HUES6 (cell line): ENCODE measurements at regions not wholly inside any gene's neighbourhood (a gene's known extent, or its start where the extent isn't known, plus 50 kb on each side); places are given as distances from the start of the nearest gene placed in this dataset.

Experiments used
- H3K27ac ChIP-seq: 2 replicates; pipeline ENCODE4 v1.7.0; 2013; ENCODE audit warnings: low read depth, mild to moderate bottlenecking, low read length, inconsistent platforms
- H3K27me3 ChIP-seq: 2 replicates; pipeline ENCODE4 v1.6.1; 2013; ENCODE audit warnings: low read length; ENCODE audit not compliant: control insufficient read depth, insufficient read depth
- H3K36me3 ChIP-seq: 2 replicates; pipeline ENCODE4 v1.6.1; 2013; ENCODE audit warnings: low read length; ENCODE audit not compliant: control insufficient read depth, insufficient read depth
- H3K4me1 ChIP-seq: 2 replicates; pipeline ENCODE4 v1.6.1; 2013; ENCODE audit warnings: low read length; ENCODE audit not compliant: control insufficient read depth, insufficient read depth
- H3K4me3 ChIP-seq: 2 replicates; pipeline ENCODE4 v1.5.1; 2013; ENCODE audit warnings: low read depth, low read length
- H3K9ac ChIP-seq: one replicate; pipeline ENCODE4 v1.6.1; 2013; ENCODE audit warnings: mild to moderate bottlenecking, low read length
- H3K9me3 ChIP-seq: 2 replicates; pipeline ENCODE4 v1.6.1; 2013; ENCODE audit warnings: low read depth, low read length; ENCODE audit not compliant: control insufficient read depth, insufficient read depth

DNA sequence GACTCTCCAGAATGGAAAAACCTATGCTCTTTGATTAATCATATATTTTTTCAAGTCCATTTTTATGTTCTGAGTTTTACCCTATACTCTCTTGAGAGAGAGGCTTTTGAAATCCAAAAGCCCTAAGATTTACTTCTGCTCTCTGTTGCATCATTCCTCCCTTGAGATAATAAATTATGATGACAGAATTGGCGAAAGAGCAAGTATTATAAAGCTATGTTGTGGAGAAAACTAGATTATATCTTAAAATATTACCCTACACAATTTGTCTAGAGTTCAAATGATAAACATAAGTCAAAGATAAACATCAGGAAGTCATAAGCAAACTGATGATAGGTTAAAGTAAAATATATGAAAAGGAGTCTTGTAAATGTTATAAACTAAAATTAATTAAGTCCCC, 293.4 kb upstream of the MME start:
- Histone ChIP-seq H3K27ac (no peak overlapping the region), H3K9ac (no peak overlapping the region), H3K4me3 (no peak overlapping the region), H3K27me3 (no peaks in the 10 kb centered on the region), H3K36me3 (no peaks in the 10 kb centered on the region), H3K4me1 (no peaks in the 10 kb centered on the region), H3K9me3 (no peaks in the 10 kb centered on the region)

DNA sequence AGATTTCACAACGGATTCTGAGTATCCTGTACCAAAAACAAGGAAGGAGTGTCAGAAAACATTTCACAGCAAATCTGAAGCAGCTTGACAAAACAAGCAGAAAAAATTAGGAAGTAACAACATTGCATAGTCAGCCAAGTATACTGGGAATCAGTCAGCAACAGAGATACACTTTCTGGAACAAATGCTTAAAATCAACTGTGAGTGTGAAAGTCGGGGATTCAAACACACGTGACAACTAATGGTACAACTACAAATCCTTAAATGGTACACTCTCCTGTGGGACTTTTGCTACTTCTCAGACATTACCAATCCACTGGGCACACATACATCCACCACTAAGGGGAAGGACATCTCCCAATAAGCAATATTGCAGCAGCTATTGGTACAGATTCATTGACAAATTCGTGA, 296.6 kb upstream of the MME start:
- H3K9ac ChIP-seq = no peak overlapping the region
- no peaks in the 10 kb centered on the region for H3K9me3 ChIP-seq
- H3K27me3 ChIP-seq = no peaks in the 10 kb centered on the region
- H3K4me1 ChIP-seq = no peaks in the 10 kb centered on the region
- no peaks in the 10 kb centered on the region for H3K36me3 ChIP-seq
- no peak overlapping the region for H3K27ac ChIP-seq
- H3K4me3 ChIP-seq = no peak overlapping the region

DNA sequence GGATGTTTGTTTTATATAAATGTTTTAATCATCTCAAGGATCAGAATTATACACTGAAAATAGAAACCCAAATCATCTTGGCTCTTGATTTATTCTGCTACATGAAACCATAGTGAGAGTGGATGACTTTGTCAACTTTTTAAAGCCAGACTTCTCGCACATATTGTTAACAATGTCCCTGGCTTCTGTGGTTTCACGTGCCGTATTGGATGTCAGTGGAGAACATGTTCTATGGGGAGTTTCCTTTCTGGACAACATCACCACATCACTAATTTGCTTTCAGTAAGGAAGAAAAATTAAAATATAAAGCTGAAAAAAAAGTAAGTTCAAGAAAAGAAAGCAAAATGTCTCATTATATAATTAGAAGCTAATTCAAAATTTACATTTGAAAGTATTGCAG, 297.1 kb upstream of the MME start:
- no peaks in the 10 kb centered on the region for H3K9me3 ChIP-seq
- no peak overlapping the region for H3K4me3 ChIP-seq
- no peaks in the 10 kb centered on the region for H3K36me3 ChIP-seq
- H3K4me1 ChIP-seq = no peaks in the 10 kb centered on the region
- no peak overlapping the region for H3K9ac ChIP-seq
- no peak overlapping the region for H3K27ac ChIP-seq
- H3K27me3 ChIP-seq = no peaks in the 10 kb centered on the region

DNA sequence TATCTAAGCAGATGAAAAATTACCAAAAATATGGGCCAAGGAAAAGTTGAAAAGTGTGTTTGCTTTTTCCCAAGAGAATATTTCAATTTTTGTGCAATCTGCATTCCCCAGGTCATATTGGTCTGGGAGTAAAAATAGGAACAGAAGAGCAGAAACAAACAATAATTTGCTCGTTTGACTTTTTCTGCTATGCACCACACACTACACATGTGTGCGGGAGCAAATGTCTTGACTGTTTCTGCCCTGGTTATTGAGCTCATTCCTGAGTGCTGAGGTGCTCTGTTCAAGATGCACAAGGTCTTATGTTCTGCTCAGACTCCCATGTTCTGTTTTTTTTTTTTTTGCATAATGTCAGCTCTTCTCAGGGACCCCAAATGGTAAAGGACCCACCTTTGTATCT, 298.0 kb upstream of the MME start:
- Histone ChIP-seq H3K9ac (no peak overlapping the region), H3K4me3 (no peak overlapping the region), H3K9me3 (no peaks in the 10 kb centered on the region), H3K36me3 (no peaks in the 10 kb centered on the region), H3K27me3 (no peaks in the 10 kb centered on the region), H3K27ac (no peak overlapping the region), H3K4me1 (no peaks in the 10 kb centered on the region)

DNA sequence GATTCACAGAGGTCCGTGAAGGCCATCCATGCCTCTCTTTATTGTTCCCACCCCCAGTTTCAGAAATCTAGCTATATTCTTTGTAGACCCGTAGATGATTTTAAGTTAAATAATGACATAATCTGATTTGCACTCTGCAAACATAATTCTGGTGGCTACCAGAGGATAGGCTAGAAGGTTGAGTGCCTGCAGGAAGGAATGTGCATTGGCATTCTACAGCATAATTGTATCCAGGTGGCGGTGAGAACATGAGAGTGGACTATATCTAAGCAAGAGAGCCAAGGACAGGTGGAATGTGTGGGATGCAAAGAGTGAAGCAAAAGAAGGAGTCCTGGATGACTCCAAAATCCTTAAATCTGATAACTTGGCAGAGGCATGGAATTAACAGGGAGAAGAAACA, 298.5 kb upstream of the MME start:
- H3K36me3 ChIP-seq = no peaks in the 10 kb centered on the region
- no peak overlapping the region for H3K9ac ChIP-seq
- H3K9me3 ChIP-seq = no peaks in the 10 kb centered on the region
- no peak overlapping the region for H3K27ac ChIP-seq
- no peaks in the 10 kb centered on the region; the same call in 1 of the 2 replicates for H3K4me1 ChIP-seq
- H3K4me3 ChIP-seq = no peak overlapping the region
- no peaks in the 10 kb centered on the region for H3K27me3 ChIP-seq

DNA sequence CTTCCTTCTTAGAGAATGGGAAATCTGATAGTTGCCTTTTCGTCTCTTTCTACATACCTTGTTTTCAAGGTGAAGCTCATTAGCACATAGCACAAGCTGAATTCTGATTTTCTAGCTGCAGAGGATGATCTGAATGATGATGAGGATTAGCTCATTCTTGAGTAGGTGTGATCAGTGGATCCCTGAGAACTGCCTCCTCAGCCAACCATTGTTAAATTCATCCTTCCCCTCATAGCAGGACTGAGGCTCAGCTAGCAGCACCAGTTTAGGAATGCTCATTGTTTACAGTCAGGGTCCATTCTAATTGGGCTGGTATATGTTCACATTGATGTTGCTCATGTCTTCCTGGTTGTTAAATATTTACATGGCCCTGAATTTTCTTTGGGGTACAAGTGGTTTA, 299.9 kb upstream of the MME start:
- Histone ChIP-seq H3K36me3 (no peaks in the 10 kb centered on the region), H3K4me1 (peaks cover 5% of the 10 kb centered on the region), H3K27ac (no peak overlapping the region), H3K9ac (no peak overlapping the region), H3K4me3 (no peak overlapping the region), H3K27me3 (no peaks in the 10 kb centered on the region), H3K9me3 (no peaks in the 10 kb centered on the region)

DNA sequence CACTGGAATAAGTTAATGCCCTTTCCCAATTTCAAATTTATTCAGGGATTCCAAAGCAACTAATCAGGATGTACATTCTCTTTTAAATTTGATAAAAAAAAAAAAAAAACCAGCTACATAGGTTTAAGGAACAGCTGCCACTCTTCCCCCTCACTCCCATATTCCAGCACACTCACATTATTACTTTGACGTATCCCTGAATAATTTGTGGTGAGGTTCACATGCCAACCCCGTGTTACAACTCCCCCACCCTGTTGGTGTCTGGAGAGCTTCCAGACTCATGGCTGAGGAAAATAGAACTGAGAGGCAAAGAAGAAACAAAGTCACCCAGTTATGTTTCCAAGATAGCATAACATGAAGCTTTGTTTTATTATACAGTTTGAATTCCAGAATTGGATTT, 300.5 kb upstream of the MME start:
- Histone ChIP-seq H3K4me3 (no peak overlapping the region), H3K9ac (no peak overlapping the region), H3K4me1 (peaks cover 5% of the 10 kb centered on the region), H3K9me3 (no peaks in the 10 kb centered on the region), H3K27me3 (no peaks in the 10 kb centered on the region), H3K36me3 (no peaks in the 10 kb centered on the region), H3K27ac (no peak overlapping the region)

DNA sequence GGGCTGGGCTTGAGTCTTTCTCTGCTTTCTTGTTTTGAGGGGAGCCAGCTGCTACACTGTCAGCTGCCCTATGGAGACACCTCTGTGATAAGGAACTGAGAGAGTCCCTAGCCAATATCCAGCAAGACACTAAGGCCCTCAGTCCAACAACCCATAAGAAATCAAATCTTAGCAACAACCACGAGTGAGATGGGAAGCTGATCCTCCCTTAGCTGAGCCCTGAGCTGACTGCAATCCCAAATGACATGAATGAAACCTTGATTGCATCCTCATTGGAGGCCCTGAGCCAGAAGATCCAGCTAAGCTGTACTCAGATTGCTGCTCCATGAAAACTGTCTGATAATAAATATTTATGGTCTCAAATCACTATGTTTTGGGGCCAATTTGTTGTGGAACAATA, 302.1 kb upstream of the MME start:
- Histone ChIP-seq H3K4me1 (peaks cover 5% of the 10 kb centered on the region), H3K36me3 (no peaks in the 10 kb centered on the region), H3K27ac (no peak overlapping the region), H3K4me3 (no peak overlapping the region), H3K9me3 (no peaks in the 10 kb centered on the region), H3K9ac (no peak overlapping the region), H3K27me3 (no peaks in the 10 kb centered on the region)

DNA sequence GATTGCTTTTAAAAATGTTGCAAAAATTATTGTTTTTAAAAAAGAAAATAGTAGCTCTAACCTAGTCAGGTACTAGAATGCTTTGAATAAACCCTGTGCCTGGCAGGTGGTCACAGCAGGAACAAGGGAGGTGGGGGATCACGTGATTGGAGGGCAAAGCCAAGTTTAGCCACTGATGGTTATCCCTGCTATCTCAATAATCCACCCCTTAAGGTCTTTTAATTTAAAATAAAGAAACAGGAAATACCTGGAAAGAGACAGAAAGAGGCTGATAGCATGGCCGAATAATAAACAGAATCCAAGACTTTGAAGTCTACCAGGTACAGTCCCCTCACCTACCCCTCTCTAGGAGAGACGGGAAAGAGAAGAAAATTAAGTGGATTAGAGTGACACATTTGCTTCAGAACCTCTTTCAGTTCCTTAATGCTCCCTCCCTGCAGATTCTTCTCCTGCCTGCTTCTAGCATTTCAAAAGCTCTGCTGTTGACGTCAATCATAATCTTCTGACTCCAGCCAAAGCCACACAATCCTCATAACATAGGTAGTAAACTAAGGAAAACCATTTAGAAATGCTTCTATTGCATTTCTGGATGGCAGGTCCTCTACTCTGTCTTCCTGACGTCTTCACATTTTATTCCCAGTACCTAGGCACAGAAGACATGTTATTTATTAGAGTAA, 303.4 kb upstream of the MME start:
- H3K36me3 ChIP-seq = no peaks in the 10 kb centered on the region
- no peak overlapping the region for H3K4me3 ChIP-seq
- H3K27ac ChIP-seq = no peak overlapping the region
- no peak overlapping the region for H3K9ac ChIP-seq
- no peaks in the 10 kb centered on the region for H3K27me3 ChIP-seq
- H3K9me3 ChIP-seq = no peaks in the 10 kb centered on the region
- H3K4me1 ChIP-seq = peaks cover 5% of the 10 kb centered on the region

DNA sequence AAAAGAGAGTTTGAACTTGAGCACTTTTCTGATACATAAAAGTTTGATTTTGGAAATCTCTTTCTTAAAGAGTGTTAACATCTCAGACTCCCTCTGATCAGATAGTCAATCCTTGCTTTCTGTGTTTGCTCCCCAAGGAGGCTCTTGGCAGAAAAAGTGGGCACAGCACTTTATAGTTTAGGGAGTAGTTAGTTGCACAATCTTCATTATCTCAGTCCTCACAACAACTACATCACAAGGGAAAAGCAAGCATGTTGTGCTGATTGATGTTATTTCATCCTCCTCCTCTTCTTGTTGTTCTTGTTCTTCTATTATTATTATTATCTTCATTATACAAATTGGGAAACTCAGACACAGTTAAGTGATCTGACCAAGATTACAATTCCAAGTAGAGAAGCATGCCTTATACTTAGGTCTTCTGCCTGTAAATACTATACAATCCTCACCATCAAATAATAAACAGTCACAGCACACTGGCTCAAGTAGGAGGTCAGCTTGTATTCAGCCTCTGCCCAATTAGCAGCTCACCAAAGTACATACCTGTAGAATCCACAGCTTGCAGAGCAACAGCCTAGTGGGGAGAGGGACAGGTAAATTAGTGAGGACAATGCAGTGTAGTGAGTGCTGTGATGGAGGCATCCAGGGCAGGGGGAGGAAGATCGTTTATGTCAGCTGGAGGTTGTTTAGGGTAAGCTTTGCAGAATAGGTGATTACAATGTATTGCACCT, 304.1 kb upstream of the MME start:
- no peak overlapping the region for H3K4me3 ChIP-seq
- H3K36me3 ChIP-seq = no peaks in the 10 kb centered on the region
- no peak overlapping the region for H3K9ac ChIP-seq
- no peaks in the 10 kb centered on the region for H3K27me3 ChIP-seq
- H3K4me1 ChIP-seq = peaks cover 5% of the 10 kb centered on the region
- H3K27ac ChIP-seq = no peak overlapping the region
- no peaks in the 10 kb centered on the region for H3K9me3 ChIP-seq

DNA sequence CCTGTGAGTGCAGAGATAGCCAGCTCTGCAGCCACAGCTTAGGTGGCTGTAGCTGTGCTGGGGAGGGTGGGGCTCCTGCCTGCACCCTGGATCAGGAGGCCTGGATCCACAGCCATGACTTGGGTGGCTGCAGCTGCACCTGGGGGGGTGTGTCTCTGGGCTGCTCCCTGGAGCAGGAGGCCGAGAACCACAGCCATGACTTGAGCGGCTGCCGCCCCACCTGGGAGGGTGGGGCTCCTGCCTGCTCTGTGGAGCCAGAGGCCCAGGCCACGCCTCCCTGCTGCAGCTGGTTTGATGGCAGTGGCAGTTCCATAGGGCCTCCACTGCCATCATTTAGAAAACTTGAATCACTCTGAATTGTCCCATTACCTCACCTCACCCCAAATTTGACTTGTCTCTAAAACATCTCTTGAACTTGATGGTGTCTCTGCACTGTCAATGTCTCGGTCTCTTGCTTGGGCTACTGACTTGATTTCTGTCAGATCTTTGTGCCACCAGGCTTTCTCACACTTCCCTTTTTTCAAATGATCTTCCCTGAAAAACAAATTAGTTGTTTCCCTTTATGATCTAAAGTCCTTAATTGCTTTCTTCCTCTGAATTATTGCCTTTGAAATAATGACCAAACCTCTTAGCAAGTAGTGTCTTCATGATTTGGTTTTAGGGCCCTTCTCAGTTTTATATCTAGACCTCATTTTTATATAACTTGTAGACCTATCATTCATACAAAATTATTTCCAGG, 313.2 kb upstream of the MME start:
- Histone ChIP-seq H3K9ac (no peak overlapping the region), H3K4me3 (no peak overlapping the region), H3K9me3 (no peaks in the 10 kb centered on the region), H3K4me1 (no peaks in the 10 kb centered on the region), H3K27me3 (no peaks in the 10 kb centered on the region), H3K27ac (no peak overlapping the region), H3K36me3 (no peaks in the 10 kb centered on the region)
